SU-DHL-6 (cell line): ENCODE measurements at regions not wholly inside any gene's neighbourhood (a gene's known extent, or its start where the extent isn't known, plus 50 kb on each side); places are given as distances from the start of the nearest gene placed in this dataset.

Experiments
- EZH2phosphoT487 ChIP-seq: fragments of 200-600 bp; sonication (generic), shearing (Covaris generic); conservative IDR thresholded peaks from 2 replicates; pipeline ENCODE4 v1.6.1; 2018; ENCODE audit warnings: mild to moderate bottlenecking, antibody characterized with exemption, low read length, moderate library complexity, mixed read lengths
- TF ChIP-seq, protein P1 (sequence below): fragments of 200-600 bp; sonication (generic); IDR thresholded peaks from one replicate; pipeline ENCODE4 v1.5.1; 2017; ENCODE audit warnings: antibody characterized with exemption, mild to moderate bottlenecking, low read length, moderate library complexity; ENCODE audit not compliant: insufficient read depth, poor library complexity, severe bottlenecking

GRCh38 chr21:43292866-43293142 lies 124.0 kb downstream of the CRYAA start:
- TF ChIP-seq, protein P1, sequence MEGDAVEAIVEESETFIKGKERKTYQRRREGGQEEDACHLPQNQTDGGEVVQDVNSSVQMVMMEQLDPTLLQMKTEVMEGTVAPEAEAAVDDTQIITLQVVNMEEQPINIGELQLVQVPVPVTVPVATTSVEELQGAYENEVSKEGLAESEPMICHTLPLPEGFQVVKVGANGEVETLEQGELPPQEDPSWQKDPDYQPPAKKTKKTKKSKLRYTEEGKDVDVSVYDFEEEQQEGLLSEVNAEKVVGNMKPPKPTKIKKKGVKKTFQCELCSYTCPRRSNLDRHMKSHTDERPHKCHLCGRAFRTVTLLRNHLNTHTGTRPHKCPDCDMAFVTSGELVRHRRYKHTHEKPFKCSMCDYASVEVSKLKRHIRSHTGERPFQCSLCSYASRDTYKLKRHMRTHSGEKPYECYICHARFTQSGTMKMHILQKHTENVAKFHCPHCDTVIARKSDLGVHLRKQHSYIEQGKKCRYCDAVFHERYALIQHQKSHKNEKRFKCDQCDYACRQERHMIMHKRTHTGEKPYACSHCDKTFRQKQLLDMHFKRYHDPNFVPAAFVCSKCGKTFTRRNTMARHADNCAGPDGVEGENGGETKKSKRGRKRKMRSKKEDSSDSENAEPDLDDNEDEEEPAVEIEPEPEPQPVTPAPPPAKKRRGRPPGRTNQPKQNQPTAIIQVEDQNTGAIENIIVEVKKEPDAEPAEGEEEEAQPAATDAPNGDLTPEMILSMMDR: no peak
- TF ChIP-seq EZH2phosphoT487: no peak
